ENCODE measurements at regions not wholly inside any gene's neighbourhood (a gene's known extent, or its start where the extent isn't known, plus 50 kb on each side); places are given as distances from the start of the nearest gene placed in this dataset.

GRCh38 chr4:65193985-65194384, 476.3 kb downstream of the EPHA5 start:
- Mint-ChIP-seq H3K36me3 (ENCODE audit: low read depth) (no peaks in the 10 kb centered on the region), H3K4me1 (no peaks in the 10 kb centered on the region), H3K9me3 (no peaks in the 10 kb centered on the region), H3K27me3 (no peaks in the 10 kb centered on the region), H3K27ac (no peak overlapping the region), H3K4me3 (no peak overlapping the region)
- DNase-seq (no peak), ATAC-seq (no peak)

- H3K4me1 Mint-ChIP-seq: no peaks in the 10 kb centered on the region
- no peak for ATAC-seq
These were observed 479.5 kb downstream of the EPHA5 start for GRCh38 chr4:65190780-65191179.

GRCh38 chr4:65175585-65175984, 494.7 kb downstream of the EPHA5 start:
- H3K4me1 Mint-ChIP-seq: no peaks in the 10 kb centered on the region
- no peak overlapping the region for H3K4me3 Mint-ChIP-seq
- ATAC-seq (no peak), DNase-seq (no peak)
- H3K9me3 Mint-ChIP-seq: peaks cover 14% of the 10 kb centered on the region
- H3K27me3 Mint-ChIP-seq: no peaks in the 10 kb centered on the region
- no peak overlapping the region for H3K27ac Mint-ChIP-seq
- H3K36me3 Mint-ChIP-seq (ENCODE audit: low read depth): peaks cover 2% of the 10 kb centered on the region

More at GRCh38 chr4:65190780-65191179, 479.5 kb downstream of the EPHA5 start:
- no peak for DNase-seq
- no peaks in the 10 kb centered on the region for H3K27me3 Mint-ChIP-seq
- H3K36me3 Mint-ChIP-seq (ENCODE audit: low read depth): no peaks in the 10 kb centered on the region
- H3K9me3 Mint-ChIP-seq: peaks cover 4% of the 10 kb centered on the region
- no peak overlapping the region for H3K27ac Mint-ChIP-seq
- H3K4me3 Mint-ChIP-seq: no peak overlapping the region

GRCh38 chr4:65170768-65171514, 499.3 kb downstream of the EPHA5 start:
- no peak for DNase-seq
- Mint-ChIP-seq H3K4me1 (no peaks in the 10 kb centered on the region), H3K9me3 (peaks cover 12% of the 10 kb centered on the region), H3K4me3 (no peak overlapping the region), H3K27me3 (no peaks in the 10 kb centered on the region), H3K27ac (no peak overlapping the region), H3K36me3 (ENCODE audit: low read depth) (peaks cover 2% of the 10 kb centered on the region)
- ATAC-seq: no peak

- Mint-ChIP-seq H3K27me3 (no peaks in the 10 kb centered on the region), H3K4me3 (no peak overlapping the region), H3K36me3 (ENCODE audit: low read depth) (no peaks in the 10 kb centered on the region), H3K4me1 (no peaks in the 10 kb centered on the region), H3K27ac (no peak overlapping the region), H3K9me3 (no peaks in the 10 kb centered on the region)
- no peak for ATAC-seq
- no peak for DNase-seq
These were observed 502.6 kb downstream of the EPHA5 start for GRCh38 chr4:65167719-65168118.

- no peaks in the 10 kb centered on the region for H3K27me3 Mint-ChIP-seq
- ATAC-seq (no peak), DNase-seq (no peak)
- no peak overlapping the region for H3K27ac Mint-ChIP-seq
- H3K36me3 Mint-ChIP-seq (ENCODE audit: low read depth): no peaks in the 10 kb centered on the region
- H3K9me3 Mint-ChIP-seq: peaks cover 10% of the 10 kb centered on the region
- no peaks in the 10 kb centered on the region for H3K4me1 Mint-ChIP-seq
- no peak overlapping the region for H3K4me3 Mint-ChIP-seq
These were observed 518.1 kb downstream of the EPHA5 start for GRCh38 chr4:65152205-65152604.

- ATAC-seq (no peak), DNase-seq (no peak)
- H3K4me1 Mint-ChIP-seq: no peaks in the 10 kb centered on the region
- H3K4me3 Mint-ChIP-seq: no peak overlapping the region
- no peaks in the 10 kb centered on the region for H3K36me3 Mint-ChIP-seq (ENCODE audit: low read depth)
- peaks cover 29% of the 10 kb centered on the region for H3K9me3 Mint-ChIP-seq
- no peaks in the 10 kb centered on the region for H3K27me3 Mint-ChIP-seq
- H3K27ac Mint-ChIP-seq: no peak overlapping the region
These were observed 530.3 kb downstream of the EPHA5 start for GRCh38 chr4:65139998-65140397.

- Mint-ChIP-seq H3K36me3 (ENCODE audit: low read depth) (no peaks in the 10 kb centered on the region), H3K9me3 (peaks cover 10% of the 10 kb centered on the region), H3K27ac (no peak overlapping the region), H3K4me1 (no peaks in the 10 kb centered on the region), H3K27me3 (no peaks in the 10 kb centered on the region), H3K4me3 (no peak overlapping the region)
- DNase-seq: no peak
- no peak for ATAC-seq
These were observed 544.1 kb downstream of the EPHA5 start for GRCh38 chr4:65126200-65126599.

GRCh38 chr4:65120287-65120686, 550.0 kb downstream of the EPHA5 start:
- DNase-seq (no peak), ATAC-seq (no peak)
- no peaks in the 10 kb centered on the region for H3K36me3 Mint-ChIP-seq (ENCODE audit: low read depth)
- no peak overlapping the region for H3K27ac Mint-ChIP-seq
- H3K27me3 Mint-ChIP-seq: no peaks in the 10 kb centered on the region
- no peaks in the 10 kb centered on the region for H3K4me1 Mint-ChIP-seq
- H3K9me3 Mint-ChIP-seq: peaks cover 14% of the 10 kb centered on the region
- no peak overlapping the region for H3K4me3 Mint-ChIP-seq

- no peaks in the 10 kb centered on the region for H3K36me3 Mint-ChIP-seq (ENCODE audit: low read depth)
- H3K27ac Mint-ChIP-seq: no peak overlapping the region
- H3K4me3 Mint-ChIP-seq: no peak overlapping the region
- DNase-seq (no peak), ATAC-seq (no peak)
- no peaks in the 10 kb centered on the region for H3K4me1 Mint-ChIP-seq
- no peaks in the 10 kb centered on the region for H3K27me3 Mint-ChIP-seq
- peaks cover 8% of the 10 kb centered on the region for H3K9me3 Mint-ChIP-seq
These were observed 567.9 kb downstream of the EPHA5 start for GRCh38 chr4:65102419-65102818.

GRCh38 chr4:65096630-65097029, 573.7 kb downstream of the EPHA5 start:
- Mint-ChIP-seq H3K36me3 (ENCODE audit: low read depth) (no peaks in the 10 kb centered on the region), H3K27me3 (no peaks in the 10 kb centered on the region), H3K9me3 (no peaks in the 10 kb centered on the region), H3K4me3 (no peak overlapping the region), H3K4me1 (no peaks in the 10 kb centered on the region), H3K27ac (no peak overlapping the region)
- DNase-seq (no peak), ATAC-seq (no peak)

GRCh38 chr4:65089666-65090065, 580.6 kb downstream of the EPHA5 start:
- no peak overlapping the region for H3K4me3 Mint-ChIP-seq
- no peak overlapping the region for H3K27ac Mint-ChIP-seq
- no peaks in the 10 kb centered on the region for H3K4me1 Mint-ChIP-seq
- no peak for ATAC-seq
- DNase-seq: no peak
- peaks cover 13% of the 10 kb centered on the region for H3K9me3 Mint-ChIP-seq
- no peaks in the 10 kb centered on the region for H3K36me3 Mint-ChIP-seq (ENCODE audit: low read depth)
- no peaks in the 10 kb centered on the region for H3K27me3 Mint-ChIP-seq

- no peak for ATAC-seq
- Mint-ChIP-seq H3K9me3 (peaks cover 17% of the 10 kb centered on the region), H3K4me3 (no peak overlapping the region), H3K4me1 (no peaks in the 10 kb centered on the region), H3K27ac (no peak overlapping the region), H3K27me3 (no peaks in the 10 kb centered on the region), H3K36me3 (ENCODE audit: low read depth) (no peaks in the 10 kb centered on the region)
- DNase-seq: no peak
These were observed 587.2 kb downstream of the EPHA5 start for GRCh38 chr4:65083076-65083475.

GRCh38 chr4:65071564-65071963, 598.7 kb downstream of the EPHA5 start:
- H3K9me3 Mint-ChIP-seq: peaks cover 13% of the 10 kb centered on the region
- H3K27me3 Mint-ChIP-seq: no peaks in the 10 kb centered on the region
- H3K4me1 Mint-ChIP-seq: no peaks in the 10 kb centered on the region
- H3K27ac Mint-ChIP-seq: no peak overlapping the region
- ATAC-seq (no peak), DNase-seq (no peak)
- no peak overlapping the region for H3K4me3 Mint-ChIP-seq
- no peaks in the 10 kb centered on the region for H3K36me3 Mint-ChIP-seq (ENCODE audit: low read depth)

GRCh38 chr4:65069177-65069576, 601.1 kb downstream of the EPHA5 start:
- Mint-ChIP-seq H3K36me3 (ENCODE audit: low read depth) (no peaks in the 10 kb centered on the region), H3K27ac (no peak overlapping the region), H3K4me3 (no peak overlapping the region), H3K9me3 (peaks cover 13% of the 10 kb centered on the region), H3K27me3 (no peaks in the 10 kb centered on the region), H3K4me1 (no peaks in the 10 kb centered on the region)
- DNase-seq: no peak
- ATAC-seq: no peak

- H3K27me3 Mint-ChIP-seq: no peaks in the 10 kb centered on the region
- DNase-seq (no peak), ATAC-seq (no peak)
- no peaks in the 10 kb centered on the region for H3K4me1 Mint-ChIP-seq
- peaks cover 3% of the 10 kb centered on the region for H3K9me3 Mint-ChIP-seq
- H3K36me3 Mint-ChIP-seq (ENCODE audit: low read depth): no peaks in the 10 kb centered on the region
- H3K27ac Mint-ChIP-seq: no peak overlapping the region
- H3K4me3 Mint-ChIP-seq: no peak overlapping the region
These were observed 604.2 kb downstream of the EPHA5 start for GRCh38 chr4:65066106-65066505.

Measured in activated naive CD8-positive, alpha-beta T cell treated with anti-CD3 and anti-CD28 coated beads, Interleukin-2, amount 50 U/mL, for 24 hours (primary cell).